ENCODE measurements at regions not wholly inside any gene's neighbourhood (a gene's known extent, or its start where the extent isn't known, plus 50 kb on each side); places are given as distances from the start of the nearest gene placed in this dataset.
"Not testable (repeated sequence)": the region's sequence is repeated elsewhere in the genome, so short reads cannot be mapped to it uniquely, and the experiment has no call there.

- TF ChIP-seq ZNF761 (CRISPR knock-in tag; conservative IDR thresholded peaks at IDR 0.05); EP300 (IDR thresholded peaks at IDR 0.05; ENCODE audit: low read depth in 2 of 2, low read length in 2 of 2); EP300 (CRISPR knock-in tag; IDR thresholded peaks at IDR 0.05; ENCODE audit: borderline replicate concordance): not testable (repeated sequence)
Observed at GRCh38 chr18:14378376-14378775, 165.0 kb downstream of the POTEC start.
